Liver (tissue), 3 donors: ENCODE measurements at regions not wholly inside any gene's neighbourhood (a gene's known extent, or its start where the extent isn't known, plus 50 kb on each side); places are given as distances from the start of the nearest gene placed in this dataset.

ENCODE experiments used
- FOXA1 ChIP-seq: IDR thresholded peaks from 2 replicates; pipeline ENCODE4 v1.6.1; 2016; ENCODE audit warnings: antibody characterized with exemption
- TF ChIP-seq, protein P1 (sequence below): fragments of 150-350 bp; IDR thresholded peaks from 2 replicates; pipeline ENCODE4 v1.5.1; 2017; ENCODE audit warnings: improper control_type of control experiment, low read depth, low read length; ENCODE audit not compliant: missing input control
- TF ChIP-seq, protein P2 (sequence below): IDR thresholded peaks from 2 replicates; pipeline ENCODE4 v1.6.1; 2016; ENCODE audit warnings: antibody characterized with exemption
- TF ChIP-seq, protein P3 (sequence below): IDR thresholded peaks from 2 replicates; pipeline ENCODE4 v1.6.1; 2016; ENCODE audit warnings: antibody characterized with exemption
- donor health status: healthy.
- donor health status: healthy.

DNA sequence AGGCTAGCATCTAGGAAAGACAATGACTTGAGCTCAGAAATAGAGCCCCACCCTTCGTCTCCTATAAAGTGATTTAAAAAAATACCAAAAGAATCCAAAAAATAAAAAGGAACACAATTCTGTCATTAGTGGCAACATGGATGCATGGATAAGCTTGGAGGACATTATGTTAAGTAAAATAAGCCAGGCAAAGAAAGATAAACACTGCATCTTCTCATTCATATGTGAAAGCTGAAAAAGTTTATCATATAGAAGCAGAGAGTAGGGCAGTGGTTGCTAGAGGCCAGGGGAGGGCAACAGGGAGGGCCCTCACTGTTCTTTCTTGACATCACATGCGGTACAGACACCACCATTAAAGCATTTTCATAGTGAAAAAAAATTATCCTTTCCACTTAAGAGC is 220.9 kb upstream of the TRPC7 start:
- TF ChIP-seq FOXA1, result no peak
- TF ChIP-seq, protein P1, sequence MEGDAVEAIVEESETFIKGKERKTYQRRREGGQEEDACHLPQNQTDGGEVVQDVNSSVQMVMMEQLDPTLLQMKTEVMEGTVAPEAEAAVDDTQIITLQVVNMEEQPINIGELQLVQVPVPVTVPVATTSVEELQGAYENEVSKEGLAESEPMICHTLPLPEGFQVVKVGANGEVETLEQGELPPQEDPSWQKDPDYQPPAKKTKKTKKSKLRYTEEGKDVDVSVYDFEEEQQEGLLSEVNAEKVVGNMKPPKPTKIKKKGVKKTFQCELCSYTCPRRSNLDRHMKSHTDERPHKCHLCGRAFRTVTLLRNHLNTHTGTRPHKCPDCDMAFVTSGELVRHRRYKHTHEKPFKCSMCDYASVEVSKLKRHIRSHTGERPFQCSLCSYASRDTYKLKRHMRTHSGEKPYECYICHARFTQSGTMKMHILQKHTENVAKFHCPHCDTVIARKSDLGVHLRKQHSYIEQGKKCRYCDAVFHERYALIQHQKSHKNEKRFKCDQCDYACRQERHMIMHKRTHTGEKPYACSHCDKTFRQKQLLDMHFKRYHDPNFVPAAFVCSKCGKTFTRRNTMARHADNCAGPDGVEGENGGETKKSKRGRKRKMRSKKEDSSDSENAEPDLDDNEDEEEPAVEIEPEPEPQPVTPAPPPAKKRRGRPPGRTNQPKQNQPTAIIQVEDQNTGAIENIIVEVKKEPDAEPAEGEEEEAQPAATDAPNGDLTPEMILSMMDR, result no peak
- TF ChIP-seq, protein P2, sequence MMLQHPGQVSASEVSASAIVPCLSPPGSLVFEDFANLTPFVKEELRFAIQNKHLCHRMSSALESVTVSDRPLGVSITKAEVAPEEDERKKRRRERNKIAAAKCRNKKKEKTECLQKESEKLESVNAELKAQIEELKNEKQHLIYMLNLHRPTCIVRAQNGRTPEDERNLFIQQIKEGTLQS, result no peak
- TF ChIP-seq, protein P3, sequence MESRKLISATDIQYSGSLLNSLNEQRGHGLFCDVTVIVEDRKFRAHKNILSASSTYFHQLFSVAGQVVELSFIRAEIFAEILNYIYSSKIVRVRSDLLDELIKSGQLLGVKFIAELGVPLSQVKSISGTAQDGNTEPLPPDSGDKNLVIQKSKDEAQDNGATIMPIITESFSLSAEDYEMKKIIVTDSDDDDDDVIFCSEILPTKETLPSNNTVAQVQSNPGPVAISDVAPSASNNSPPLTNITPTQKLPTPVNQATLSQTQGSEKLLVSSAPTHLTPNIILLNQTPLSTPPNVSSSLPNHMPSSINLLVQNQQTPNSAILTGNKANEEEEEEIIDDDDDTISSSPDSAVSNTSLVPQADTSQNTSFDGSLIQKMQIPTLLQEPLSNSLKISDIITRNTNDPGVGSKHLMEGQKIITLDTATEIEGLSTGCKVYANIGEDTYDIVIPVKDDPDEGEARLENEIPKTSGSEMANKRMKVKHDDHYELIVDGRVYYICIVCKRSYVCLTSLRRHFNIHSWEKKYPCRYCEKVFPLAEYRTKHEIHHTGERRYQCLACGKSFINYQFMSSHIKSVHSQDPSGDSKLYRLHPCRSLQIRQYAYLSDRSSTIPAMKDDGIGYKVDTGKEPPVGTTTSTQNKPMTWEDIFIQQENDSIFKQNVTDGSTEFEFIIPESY, result no peak
